NCI-H510A (cell line): ENCODE measurements at regions not wholly inside any gene's neighbourhood (a gene's known extent, or its start where the extent isn't known, plus 50 kb on each side); places are given as distances from the start of the nearest gene placed in this dataset.
"Not testable (repeated sequence)": the region's sequence is repeated elsewhere in the genome, so short reads cannot be mapped to it uniquely, and the experiment has no call there.

Experiments used
- DNase-seq: peaks from one replicate; lab custom pipeline; 2025; lab: John Stamatoyannopoulos, UW

DNA sequence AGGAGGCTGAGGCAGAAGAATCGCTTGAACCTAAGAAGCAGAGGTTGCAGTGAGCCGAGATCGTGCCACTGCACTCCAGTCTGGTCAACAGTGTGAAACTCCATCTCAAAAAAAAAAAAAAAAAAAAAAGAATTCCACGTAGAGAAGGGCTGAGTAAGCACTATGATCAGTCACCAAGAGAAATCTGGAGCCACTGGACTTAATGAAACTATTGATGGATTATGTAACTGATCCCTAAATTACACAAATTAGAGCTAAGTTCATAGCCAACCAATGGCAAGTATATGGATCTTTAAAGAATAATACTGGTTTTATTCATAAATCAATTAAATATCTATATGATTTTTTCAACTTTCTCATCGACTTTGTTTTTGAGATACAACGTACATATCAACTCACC lies 72.2 kb upstream of the ABLIM1 start:
- DNase-seq, result no peak

DNA sequence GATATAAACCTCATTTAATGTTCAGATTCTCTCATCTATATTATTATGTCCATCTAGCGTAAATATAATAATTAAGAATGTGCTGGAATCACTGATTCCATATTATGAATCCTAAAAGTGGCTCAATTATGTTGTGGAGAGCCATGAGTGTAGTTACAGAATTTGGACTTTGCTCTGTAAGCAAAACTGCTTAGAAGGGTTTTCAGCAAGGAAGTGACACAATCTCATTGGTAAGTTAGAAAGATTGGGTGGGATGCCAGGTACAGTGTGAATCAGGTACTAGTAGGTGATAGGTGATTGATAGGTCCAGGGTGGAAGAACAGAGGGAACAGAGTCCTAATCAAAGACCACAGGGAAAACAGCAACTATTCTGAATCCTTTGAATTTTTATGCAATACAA lies 74.9 kb upstream of the ABLIM1 start:
- DNase-seq, result no peak

GRCh38 chr10:114735946-114736345 lies 77.9 kb upstream of the ABLIM1 start:
- no peak for DNase-seq

DNA sequence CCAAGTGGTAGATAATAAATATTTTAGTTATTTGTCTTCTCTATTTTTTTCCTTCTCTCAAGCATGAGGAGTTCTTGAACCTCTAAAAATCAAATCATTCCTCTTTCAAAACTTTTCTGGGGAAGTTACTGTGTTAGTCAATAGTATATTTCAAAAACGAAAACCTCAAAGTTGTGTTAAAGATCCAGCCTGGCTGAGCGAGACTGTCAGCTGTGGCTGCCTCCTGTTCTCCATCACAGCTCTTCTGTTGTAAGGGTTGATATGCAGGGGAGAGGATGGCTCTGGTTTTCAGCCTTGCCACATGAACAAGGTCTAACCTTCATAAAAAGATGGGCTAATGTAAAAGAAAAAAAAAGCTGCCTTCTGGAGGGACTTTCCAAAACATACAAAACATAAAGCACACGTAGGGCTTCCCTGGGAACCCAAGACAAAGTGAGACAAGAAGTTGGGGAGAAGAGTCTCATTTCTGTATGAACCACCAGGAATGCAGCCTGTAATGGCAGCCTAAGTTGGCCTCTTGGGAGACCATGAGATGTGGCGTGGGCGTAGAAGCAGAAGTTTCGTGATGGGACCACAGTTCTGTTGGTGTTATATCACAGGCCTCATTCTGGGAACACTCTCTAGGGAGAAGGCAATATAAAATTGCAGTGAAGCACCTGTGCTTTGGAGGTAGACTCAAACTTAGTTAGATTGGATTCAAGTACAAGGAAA lies 77.9 kb upstream of the FHIP2A start:
- no peak for DNase-seq

- no peak for DNase-seq
Measured at GRCh38 chr10:114746531-114746930, 75.0 kb upstream of the FHIP2A start.

- no peak for DNase-seq
Measured at GRCh38 chr10:114748241-114748640, 73.3 kb upstream of the FHIP2A start.

GRCh38 chr10:114749014-114749413 lies 72.6 kb upstream of the FHIP2A start:
- no peak for DNase-seq

GRCh38 chr10:114749510-114749909 lies 72.1 kb upstream of the FHIP2A start:
- DNase-seq, result no peak

DNA sequence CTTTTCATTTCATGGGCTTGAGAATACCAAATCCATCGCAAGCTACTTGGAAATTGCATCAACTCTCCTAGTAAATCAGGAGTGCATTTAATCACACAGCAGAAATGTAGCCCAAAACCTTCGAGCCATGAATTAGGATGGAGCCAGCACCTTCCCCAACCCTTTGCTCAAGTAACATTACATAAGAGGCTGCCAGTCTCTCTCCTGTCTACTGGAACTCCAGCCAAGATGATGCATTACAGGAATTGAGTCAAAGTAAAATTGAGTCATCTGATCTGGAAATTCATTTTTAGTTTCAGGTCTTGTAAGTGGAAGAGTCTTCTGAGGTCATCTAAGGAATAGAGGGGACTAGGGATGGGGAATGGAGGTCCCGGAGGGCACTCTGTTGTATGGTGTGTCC lies 69.7 kb upstream of the FHIP2A start:
- no peak for DNase-seq

DNA sequence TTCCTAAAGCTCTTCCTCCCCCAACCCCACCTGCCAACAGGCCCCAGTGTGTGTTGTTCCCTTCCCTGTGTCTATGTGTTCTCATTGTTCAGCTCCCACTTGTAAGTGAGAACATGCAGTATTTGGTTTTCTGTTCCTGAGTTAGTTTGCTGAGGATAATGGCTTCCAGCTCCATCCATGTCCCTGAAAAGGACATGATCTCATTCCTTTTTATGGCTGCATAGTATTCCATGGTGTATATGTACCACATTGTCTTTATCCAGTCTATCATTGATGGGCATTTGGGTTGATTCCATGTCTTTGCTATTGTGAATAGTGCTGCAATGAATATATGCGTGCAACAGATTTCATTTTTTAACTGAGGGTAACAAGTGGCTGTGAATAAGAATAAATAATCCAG lies 69.0 kb upstream of the FHIP2A start:
- not testable (repeated sequence) for DNase-seq

GRCh38 chr10:114753126-114753525 lies 68.5 kb upstream of the FHIP2A start:
- no peak for DNase-seq

- DNase-seq, result no peak
Measured at GRCh38 chr10:114754445-114755320, 66.9 kb upstream of the FHIP2A start.

DNA sequence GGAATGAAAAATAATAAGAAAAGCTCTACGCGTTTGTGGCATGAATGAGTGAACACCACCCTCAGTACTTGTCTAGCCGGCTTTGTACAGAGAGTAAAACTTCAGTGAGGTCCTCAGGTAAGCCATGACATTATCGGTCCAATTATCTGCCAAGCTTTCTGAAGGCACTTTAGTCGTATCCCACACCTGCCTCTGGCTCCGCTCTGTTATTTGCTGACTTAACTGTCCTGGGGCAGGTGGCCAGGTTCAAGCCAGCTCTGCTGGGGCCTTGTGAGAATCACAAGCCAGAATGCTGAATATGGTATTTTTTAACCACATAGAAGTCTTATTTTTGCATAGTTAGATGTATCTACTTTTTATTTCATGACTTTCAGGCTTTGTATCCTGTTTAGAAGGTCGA lies 66.0 kb upstream of the FHIP2A start:
- DNase-seq, result peak; percentile 41

DNA sequence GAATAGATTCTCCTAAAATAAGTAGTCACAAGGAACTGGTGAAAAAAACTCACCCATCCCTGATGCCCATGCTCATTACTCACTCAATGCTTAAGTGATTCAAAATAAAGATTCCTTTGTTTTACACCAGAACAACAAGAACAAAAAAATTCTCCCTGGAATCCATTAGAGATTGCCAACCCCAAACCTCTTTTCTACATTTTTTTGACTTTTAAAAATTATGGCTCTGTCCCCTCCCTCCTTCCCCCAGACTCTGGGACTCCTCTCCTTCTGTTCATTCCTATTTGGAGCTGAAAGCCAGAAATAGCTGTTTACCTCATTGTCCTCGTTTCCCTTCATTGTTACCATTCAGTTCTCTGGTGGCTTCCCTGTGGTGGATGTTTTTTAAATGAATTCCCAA lies 63.2 kb upstream of the FHIP2A start:
- no peak for DNase-seq

GRCh38 chr10:114761205-114762193 lies 60.1 kb upstream of the FHIP2A start:
- no peak for DNase-seq

DNA sequence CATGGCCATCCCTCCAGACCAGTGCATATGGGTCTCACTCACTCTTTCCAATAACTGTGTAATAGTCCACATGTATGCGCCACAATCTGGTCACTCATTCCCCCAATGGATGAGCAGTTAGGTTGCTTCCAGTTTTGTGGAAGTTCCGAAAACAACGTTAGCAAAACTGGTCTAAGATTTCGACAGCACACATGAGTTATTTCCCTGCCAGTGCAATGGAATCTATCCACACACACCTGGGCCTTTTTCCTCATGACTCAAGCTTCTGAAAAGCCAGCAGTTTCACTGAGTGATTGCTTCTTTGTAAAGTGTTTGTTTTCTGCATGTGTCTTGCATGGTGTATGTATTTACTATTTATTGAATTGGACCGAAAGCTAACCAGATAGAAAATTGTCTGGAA lies 58.8 kb upstream of the FHIP2A start:
- no peak for DNase-seq

- DNase-seq, result no peak
Measured at GRCh38 chr10:114764656-114765055, 56.9 kb upstream of the FHIP2A start.

- DNase-seq, result no peak
Measured at GRCh38 chr10:114766470-114766869, 55.1 kb upstream of the FHIP2A start.

- peak; percentile 40 for DNase-seq
Measured at GRCh38 chr10:114767101-114767985, 54.2 kb upstream of the FHIP2A start.

GRCh38 chr10:114767986-114768821 lies 53.4 kb upstream of the FHIP2A start:
- DNase-seq, result peak; percentile 11
